Neutrophil (primary cell): ENCODE measurements at regions not wholly inside any gene's neighbourhood (a gene's known extent, or its start where the extent isn't known, plus 50 kb on each side); places are given as distances from the start of the nearest gene placed in this dataset.

ENCODE experiments used
- H3K27ac ChIP-seq: fragments of 200-600 bp; sonication (generic); 2 replicates; pipeline ENCODE4 v1.5.1; 2016; ENCODE audit warnings: mild to moderate bottlenecking, moderate library complexity
- H3K27me3 ChIP-seq: fragments of 200-600 bp; sonication (generic); 2 replicates; pipeline ENCODE4 v1.6.0; 2016; ENCODE audit warnings: mild to moderate bottlenecking
- H3K36me3 ChIP-seq: fragments of 200-600 bp; sonication (generic); 2 replicates; pipeline ENCODE4 v1.5.1; 2017
- H3K4me1 ChIP-seq, 2 experiments: fragments of 200-600 bp in 1 of 2; sonication (generic) in 1 of 2; 1 replicate in 1 of 2; 2 replicates in 1 of 2; pipeline versions ENCODE4 v1.5.1 to v1.6.1; 2013 to 2016; ENCODE audit warnings: low read depth in 1 of 2, low read length in 1 of 2, mild to moderate bottlenecking in 1 of 2, moderate library complexity in 1 of 2; ENCODE audit not compliant: control insufficient read depth in 1 of 2, insufficient read depth in 1 of 2
- H3K4me3 ChIP-seq, 2 experiments: fragments of 200-600 bp in 1 of 2; sonication (generic) in 1 of 2; 1 replicate in 1 of 2; 2 replicates in 1 of 2; pipeline ENCODE4 v1.5.1; 2013 to 2016; ENCODE audit warnings: low read depth in 1 of 2, low read length in 1 of 2, mild to moderate bottlenecking in 1 of 2, moderate library complexity in 1 of 2
- H3K9me3 ChIP-seq: fragments of 200-600 bp; sonication (generic); 2 replicates; pipeline ENCODE4 v1.5.1; 2016
- TF ChIP-seq, protein P1 (sequence below): fragments of 200-600 bp; sonication (generic); IDR thresholded peaks from 2 replicates; pipeline ENCODE4 v1.5.1; 2016; ENCODE audit warnings: antibody characterized with exemption

DNA sequence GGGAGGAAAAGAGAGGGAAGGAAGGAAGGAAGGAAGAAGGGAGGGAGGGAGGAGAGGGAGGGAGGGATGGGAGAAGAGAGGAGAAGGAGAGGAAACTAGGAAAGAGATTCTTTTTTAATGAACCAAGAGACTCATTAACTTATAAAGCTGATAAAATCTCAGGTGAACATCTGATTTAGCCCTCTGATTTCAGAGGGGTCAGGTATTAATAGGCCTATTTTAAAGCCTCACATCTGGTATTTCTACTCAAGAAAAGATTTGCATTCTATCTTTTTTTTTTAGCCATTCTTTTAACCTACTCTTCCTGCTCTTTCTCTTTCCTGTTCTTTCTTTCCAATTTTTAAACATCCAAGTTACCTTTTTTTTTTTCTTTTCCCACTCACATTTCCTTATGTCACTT lies 103.3 kb upstream of the CPEB2 start:
- H3K9me3 ChIP-seq = no peaks in the 10 kb centered on the region
- H3K27me3 ChIP-seq = peaks cover 14% of the 10 kb centered on the region
- H3K4me3 ChIP-seq = no peak overlapping the region
- TF ChIP-seq, protein P1, sequence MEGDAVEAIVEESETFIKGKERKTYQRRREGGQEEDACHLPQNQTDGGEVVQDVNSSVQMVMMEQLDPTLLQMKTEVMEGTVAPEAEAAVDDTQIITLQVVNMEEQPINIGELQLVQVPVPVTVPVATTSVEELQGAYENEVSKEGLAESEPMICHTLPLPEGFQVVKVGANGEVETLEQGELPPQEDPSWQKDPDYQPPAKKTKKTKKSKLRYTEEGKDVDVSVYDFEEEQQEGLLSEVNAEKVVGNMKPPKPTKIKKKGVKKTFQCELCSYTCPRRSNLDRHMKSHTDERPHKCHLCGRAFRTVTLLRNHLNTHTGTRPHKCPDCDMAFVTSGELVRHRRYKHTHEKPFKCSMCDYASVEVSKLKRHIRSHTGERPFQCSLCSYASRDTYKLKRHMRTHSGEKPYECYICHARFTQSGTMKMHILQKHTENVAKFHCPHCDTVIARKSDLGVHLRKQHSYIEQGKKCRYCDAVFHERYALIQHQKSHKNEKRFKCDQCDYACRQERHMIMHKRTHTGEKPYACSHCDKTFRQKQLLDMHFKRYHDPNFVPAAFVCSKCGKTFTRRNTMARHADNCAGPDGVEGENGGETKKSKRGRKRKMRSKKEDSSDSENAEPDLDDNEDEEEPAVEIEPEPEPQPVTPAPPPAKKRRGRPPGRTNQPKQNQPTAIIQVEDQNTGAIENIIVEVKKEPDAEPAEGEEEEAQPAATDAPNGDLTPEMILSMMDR = no peak
- no peaks in the 10 kb centered on the region for H3K36me3 ChIP-seq
- no peaks in the 10 kb centered on the region for H3K4me1 ChIP-seq
- H3K27ac ChIP-seq = no peak overlapping the region

DNA sequence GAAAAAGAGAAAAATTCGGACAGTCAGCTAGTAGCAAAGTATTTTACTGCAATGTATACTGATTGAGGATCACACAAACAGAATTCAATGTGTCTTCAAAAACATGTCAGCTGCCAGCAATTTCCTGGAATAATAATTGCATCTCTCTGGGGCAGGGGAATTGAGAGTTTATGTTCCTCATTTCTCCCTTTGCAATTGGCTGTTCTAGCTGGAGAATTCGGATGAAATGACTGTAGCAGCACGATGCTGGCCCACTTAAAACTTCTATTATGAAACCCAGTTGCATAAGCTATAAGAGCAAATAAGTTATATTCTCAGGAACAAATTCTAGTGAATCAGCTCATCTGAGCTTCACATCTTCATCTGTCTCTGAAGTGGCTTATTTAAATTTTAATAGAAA lies 99.9 kb upstream of the CPEB2 start:
- Histone ChIP-seq H3K36me3 (no peaks in the 10 kb centered on the region), H3K9me3 (no peaks in the 10 kb centered on the region), H3K4me3 (no peak overlapping the region), H3K27me3 (peaks cover 7% of the 10 kb centered on the region), H3K4me1 (peaks cover 5 to 9% of the 10 kb centered on the region in 2 experiments), H3K27ac (no peak overlapping the region)
- TF ChIP-seq, protein P1 = no peak

- no peaks in the 10 kb centered on the region for H3K9me3 ChIP-seq
- TF ChIP-seq, protein P1 = no peak
- peaks cover 5 to 11% of the 10 kb centered on the region in 2 experiments for H3K4me1 ChIP-seq
- peaks cover under 1% of the 10 kb centered on the region for H3K27me3 ChIP-seq
- no peak overlapping the region for H3K27ac ChIP-seq
- no peak overlapping the region for H3K4me3 ChIP-seq
- H3K36me3 ChIP-seq = no peaks in the 10 kb centered on the region
Observed at GRCh38 chr4:14903321-14903720, 99.0 kb upstream of the CPEB2 start.

- Histone ChIP-seq H3K4me3 (no peak overlapping the region), H3K36me3 (no peaks in the 10 kb centered on the region), H3K4me1 (peaks cover 23 to 32% of the 10 kb centered on the region in 2 experiments), H3K27ac (no peak overlapping the region), H3K27me3 (no peaks in the 10 kb centered on the region), H3K9me3 (no peaks in the 10 kb centered on the region)
- TF ChIP-seq, protein P1 = no peak
Observed at GRCh38 chr4:14906805-14907204, 95.5 kb upstream of the CPEB2 start.

GRCh38 chr4:14908635-14909034 lies 93.6 kb upstream of the CPEB2 start:
- TF ChIP-seq, protein P1 = no peak
- no peaks in the 10 kb centered on the region for H3K27me3 ChIP-seq
- H3K9me3 ChIP-seq = no peaks in the 10 kb centered on the region
- H3K27ac ChIP-seq = no peak overlapping the region
- peaks cover 26 to 35% of the 10 kb centered on the region in 2 experiments for H3K4me1 ChIP-seq
- H3K36me3 ChIP-seq = no peaks in the 10 kb centered on the region
- no peak overlapping the region for H3K4me3 ChIP-seq

- Histone ChIP-seq H3K4me1 (peaks cover 26 to 35% of the 10 kb centered on the region in 2 experiments), H3K27me3 (no peaks in the 10 kb centered on the region), H3K36me3 (no peaks in the 10 kb centered on the region), H3K9me3 (no peaks in the 10 kb centered on the region), H3K27ac (no peak overlapping the region), H3K4me3 (no peak overlapping the region)
- TF ChIP-seq, protein P1 = no peak
Observed at GRCh38 chr4:14910411-14910810, 91.9 kb upstream of the CPEB2 start.
